ENCODE measurements at regions not wholly inside any gene's neighbourhood (a gene's known extent, or its start where the extent isn't known, plus 50 kb on each side); places are given as distances from the start of the nearest gene placed in this dataset.
"Not testable (repeated sequence)": the region's sequence is repeated elsewhere in the genome, so short reads cannot be mapped to it uniquely, and the experiment has no call there.

DNA sequence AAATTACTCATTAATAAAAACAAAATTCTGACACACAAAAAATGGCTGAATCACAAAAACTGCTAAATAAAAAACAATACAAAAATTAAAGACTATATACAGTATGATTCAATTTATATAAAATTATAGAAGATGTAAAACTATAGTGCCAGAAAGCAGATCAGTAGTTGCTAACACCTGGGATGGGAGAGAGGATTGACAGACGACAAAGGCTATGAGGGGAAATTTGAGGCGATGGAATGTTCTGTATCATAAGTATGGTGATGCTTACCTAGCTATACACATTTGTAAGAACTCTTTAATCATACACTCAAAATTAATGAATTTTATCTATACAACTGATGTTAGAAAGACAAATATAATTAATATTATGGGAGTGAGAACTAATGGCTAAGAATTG is 247.9 kb upstream of the GJE1 start:
- in situ Hi-C loops (cut with HindIII; ENCODE audit: low sequenced_read_pairs) = no loop called here

DNA sequence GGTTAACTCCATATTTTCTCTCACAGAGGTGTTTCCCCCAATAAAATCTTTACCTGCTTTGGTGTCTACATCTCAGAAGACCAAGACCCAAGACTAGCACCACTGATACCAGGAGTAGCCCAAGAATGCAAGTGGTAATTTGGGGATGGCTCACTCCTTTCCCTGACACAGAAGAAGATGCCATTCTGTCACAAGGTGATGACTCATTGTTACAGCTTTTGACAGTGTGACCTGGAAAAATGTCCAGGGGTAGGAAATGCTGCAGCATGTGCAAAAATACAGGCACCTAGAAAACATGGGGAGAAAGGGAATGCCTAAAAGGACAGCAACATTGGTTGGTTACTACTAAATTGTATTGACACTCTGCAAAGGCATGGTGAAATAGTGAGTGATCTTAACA is 254.0 kb upstream of the GJE1 start:
- in situ Hi-C loops (cut with HindIII; ENCODE audit: low sequenced_read_pairs) = no loop called here

DNA sequence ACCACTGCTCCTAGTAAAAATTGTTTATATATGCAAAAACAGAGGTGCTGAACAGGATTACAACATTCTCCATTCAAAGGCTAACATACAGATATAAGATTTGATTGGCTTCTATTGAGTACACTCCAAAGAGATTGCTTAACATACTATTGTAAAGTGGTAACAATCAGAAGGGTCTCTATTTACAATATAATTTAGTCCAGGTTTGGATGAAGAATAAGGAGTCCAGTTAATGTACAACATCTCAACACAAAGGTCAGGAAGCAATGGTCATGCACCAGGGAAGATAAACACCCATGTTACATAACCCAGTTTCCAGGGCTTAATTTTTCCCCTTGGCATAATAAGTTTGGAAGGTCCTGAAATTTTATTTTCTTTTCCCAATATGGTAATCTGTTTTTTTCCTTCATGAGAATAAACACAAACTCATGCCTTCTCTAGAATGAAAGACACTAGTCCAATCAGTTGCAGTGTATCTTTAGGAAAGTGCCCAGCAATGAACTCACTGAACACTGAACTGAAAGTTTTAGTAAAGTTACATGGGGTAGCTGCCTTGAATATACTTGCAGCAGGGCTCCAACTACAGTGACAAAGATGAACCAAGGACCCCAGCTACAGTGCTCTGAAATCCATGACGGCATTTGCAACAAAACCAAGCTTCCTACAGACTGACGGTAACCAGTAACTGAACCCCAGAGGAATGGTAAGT is 255.3 kb upstream of the GJE1 start:
- in situ Hi-C loops (cut with HindIII; ENCODE audit: low sequenced_read_pairs) = no loop called here

GRCh38 chr6:141874930-141875602 is 257.7 kb upstream of the GJE1 start:
- in situ Hi-C loops (cut with HindIII; ENCODE audit: low sequenced_read_pairs) = no loop called here

GRCh38 chr6:141869509-141869908 is 263.2 kb upstream of the GJE1 start:
- in situ Hi-C loops (cut with HindIII; ENCODE audit: low sequenced_read_pairs) = not testable (repeated sequence)

- in situ Hi-C loops (cut with HindIII; ENCODE audit: low sequenced_read_pairs) = no loop called here
Observed at GRCh38 chr6:141867767-141868166, 265.0 kb upstream of the GJE1 start.

DNA sequence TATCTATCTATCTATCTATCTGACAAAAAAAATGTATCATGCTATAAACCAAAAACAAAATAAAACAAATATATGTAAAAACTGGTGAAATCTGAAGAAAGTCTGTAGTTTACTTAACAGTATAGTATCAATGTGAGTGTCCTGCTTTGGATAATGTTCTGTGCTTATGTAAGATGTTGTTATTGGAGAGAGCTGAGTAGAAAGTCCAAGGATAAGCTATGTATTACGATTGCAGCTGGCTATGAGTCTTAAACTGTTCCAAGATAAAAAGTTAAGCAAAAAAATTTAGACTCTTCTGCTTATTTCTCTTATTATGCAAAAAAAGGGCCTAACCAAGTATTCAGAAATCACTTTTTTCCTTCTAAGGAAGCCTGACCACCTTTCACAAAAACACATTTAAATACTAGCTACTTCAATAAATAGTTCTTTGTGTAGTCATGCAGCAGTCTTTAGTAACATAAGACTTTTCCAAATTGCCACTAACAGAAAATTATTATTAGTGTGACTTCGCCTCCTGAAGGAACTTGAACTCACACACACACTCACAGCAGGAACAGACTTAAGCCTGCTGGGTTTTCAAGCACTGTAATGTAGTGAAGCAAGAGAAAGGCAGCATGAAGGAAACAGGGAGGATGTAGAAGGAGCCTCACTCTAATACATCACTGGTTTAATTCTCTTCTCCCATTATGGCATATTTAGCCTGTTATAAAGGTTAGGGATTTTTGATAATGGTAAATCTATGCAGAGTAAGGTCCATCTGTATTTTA is 265.8 kb upstream of the GJE1 start:
- in situ Hi-C loops (cut with HindIII; ENCODE audit: low sequenced_read_pairs) = no loop called here

DNA sequence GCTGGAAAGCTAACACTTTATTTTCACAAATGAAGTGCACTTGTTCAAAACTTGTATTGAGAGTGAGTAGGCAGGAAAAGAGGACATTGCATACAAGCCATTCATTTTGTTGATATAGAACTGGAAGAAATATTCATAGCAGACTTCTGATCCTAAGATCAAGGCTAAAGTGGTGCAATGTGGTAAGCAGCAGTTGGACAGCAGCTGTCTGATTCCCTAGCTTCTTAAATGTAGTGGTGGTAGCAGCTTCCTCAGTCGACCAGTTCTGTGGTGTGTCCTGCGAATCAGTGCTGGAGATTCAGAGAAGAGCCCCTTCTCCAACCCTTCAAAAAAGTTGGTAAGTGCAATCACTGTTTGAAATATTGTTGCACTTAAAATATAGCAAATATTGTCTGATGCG is 281.7 kb upstream of the GJE1 start:
- in situ Hi-C loops (cut with HindIII; ENCODE audit: low sequenced_read_pairs) = no loop called here

DNA sequence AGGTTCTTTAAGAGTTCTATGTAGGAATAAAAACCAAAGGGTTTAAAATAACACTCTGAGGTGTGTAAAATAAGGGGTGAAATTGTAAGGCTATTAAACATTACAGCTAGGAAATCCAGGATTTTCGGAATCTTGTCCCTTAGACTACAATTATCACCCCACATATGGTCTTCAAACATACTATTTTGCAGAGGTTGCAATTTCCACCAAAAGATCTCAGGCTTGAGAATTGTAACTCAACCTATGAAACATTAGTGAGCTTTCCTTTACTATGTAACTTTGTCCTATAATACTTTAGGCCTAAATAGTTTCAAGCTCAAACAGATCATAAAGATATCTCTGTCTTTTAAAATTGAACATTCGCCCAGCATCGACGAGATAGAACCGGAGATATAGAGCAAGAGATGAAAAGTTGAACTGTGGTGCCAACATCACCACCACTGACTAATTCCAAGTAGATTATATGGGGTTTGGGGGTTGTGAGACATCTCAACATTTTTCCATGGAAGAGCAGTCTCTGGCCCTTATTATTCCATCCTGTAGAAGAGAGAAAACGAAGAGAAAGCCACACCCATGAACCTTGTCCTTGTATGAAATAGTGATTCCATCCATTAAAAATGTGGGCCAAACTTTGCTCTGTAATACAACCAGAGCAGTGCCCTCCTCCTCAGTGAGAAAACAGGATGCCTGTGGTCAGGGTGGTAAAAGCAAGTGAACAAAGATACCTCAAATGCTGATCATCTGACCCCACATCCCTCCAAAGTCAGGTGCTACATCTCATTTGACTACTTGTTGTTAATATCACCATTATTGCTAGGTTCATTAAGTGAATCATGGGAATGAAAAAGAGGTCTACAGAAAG is 284.5 kb upstream of the GJE1 start:
- in situ Hi-C loops (cut with HindIII; ENCODE audit: low sequenced_read_pairs) = no loop called here

GRCh38 chr6:141846639-141847038 is 286.1 kb upstream of the GJE1 start:
- in situ Hi-C loops (cut with HindIII; ENCODE audit: low sequenced_read_pairs) = no loop called here

GRCh38 chr6:141843178-141843834 is 289.4 kb upstream of the GJE1 start:
- in situ Hi-C loops (cut with HindIII; ENCODE audit: low sequenced_read_pairs) = no loop called here

- in situ Hi-C loops (cut with HindIII; ENCODE audit: low sequenced_read_pairs) = no loop called here
Observed at GRCh38 chr6:141833001-141833655, 299.6 kb upstream of the GJE1 start.

- in situ Hi-C loops (cut with HindIII; ENCODE audit: low sequenced_read_pairs) = no loop called here
Observed at GRCh38 chr6:141830530-141830929, 302.2 kb upstream of the GJE1 start.

GRCh38 chr6:141829566-141830360 is 303.0 kb upstream of the GJE1 start:
- in situ Hi-C loops (cut with HindIII; ENCODE audit: low sequenced_read_pairs) = no loop called here

GRCh38 chr6:141824350-141824749 is 308.4 kb upstream of the GJE1 start:
- in situ Hi-C loops (cut with HindIII; ENCODE audit: low sequenced_read_pairs) = no loop called here

- in situ Hi-C loops (cut with HindIII; ENCODE audit: low sequenced_read_pairs) = not testable (repeated sequence)
Observed at GRCh38 chr6:141815039-141815438, 317.7 kb upstream of the GJE1 start.

GRCh38 chr6:141809901-141810300 is 322.8 kb upstream of the GJE1 start:
- in situ Hi-C loops (cut with HindIII; ENCODE audit: low sequenced_read_pairs) = no loop called here

GRCh38 chr6:141808662-141809061 is 324.1 kb upstream of the GJE1 start:
- in situ Hi-C loops (cut with HindIII; ENCODE audit: low sequenced_read_pairs) = no loop called here

DNA sequence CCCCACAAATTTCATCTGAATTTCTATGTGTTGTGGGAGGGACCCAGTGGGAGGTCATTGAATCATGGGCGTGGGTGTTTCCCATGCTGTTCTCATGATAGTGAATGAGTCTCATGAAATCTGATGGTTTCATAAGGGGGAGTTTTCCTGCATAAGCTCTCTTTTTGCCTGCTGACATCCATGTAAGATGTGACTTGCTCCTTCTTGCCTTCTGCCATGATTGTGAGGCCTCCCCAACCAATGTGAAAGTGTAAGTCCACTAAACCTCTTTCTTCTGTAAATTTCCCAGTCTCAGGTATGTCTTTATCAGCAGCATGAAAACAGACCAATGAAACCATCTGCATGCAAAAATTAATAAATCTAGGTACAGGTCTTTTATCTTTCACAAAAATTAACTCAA is 331.8 kb upstream of the GJE1 start:
- in situ Hi-C loops (cut with HindIII; ENCODE audit: low sequenced_read_pairs) = not testable (repeated sequence)

All from DLD1 (cell line).